ENCODE measurements at regions not wholly inside any gene's neighbourhood (a gene's known extent, or its start where the extent isn't known, plus 50 kb on each side); places are given as distances from the start of the nearest gene placed in this dataset.
"Not testable (repeated sequence)": the region's sequence is repeated elsewhere in the genome, so short reads cannot be mapped to it uniquely, and the experiment has no call there.

DNA sequence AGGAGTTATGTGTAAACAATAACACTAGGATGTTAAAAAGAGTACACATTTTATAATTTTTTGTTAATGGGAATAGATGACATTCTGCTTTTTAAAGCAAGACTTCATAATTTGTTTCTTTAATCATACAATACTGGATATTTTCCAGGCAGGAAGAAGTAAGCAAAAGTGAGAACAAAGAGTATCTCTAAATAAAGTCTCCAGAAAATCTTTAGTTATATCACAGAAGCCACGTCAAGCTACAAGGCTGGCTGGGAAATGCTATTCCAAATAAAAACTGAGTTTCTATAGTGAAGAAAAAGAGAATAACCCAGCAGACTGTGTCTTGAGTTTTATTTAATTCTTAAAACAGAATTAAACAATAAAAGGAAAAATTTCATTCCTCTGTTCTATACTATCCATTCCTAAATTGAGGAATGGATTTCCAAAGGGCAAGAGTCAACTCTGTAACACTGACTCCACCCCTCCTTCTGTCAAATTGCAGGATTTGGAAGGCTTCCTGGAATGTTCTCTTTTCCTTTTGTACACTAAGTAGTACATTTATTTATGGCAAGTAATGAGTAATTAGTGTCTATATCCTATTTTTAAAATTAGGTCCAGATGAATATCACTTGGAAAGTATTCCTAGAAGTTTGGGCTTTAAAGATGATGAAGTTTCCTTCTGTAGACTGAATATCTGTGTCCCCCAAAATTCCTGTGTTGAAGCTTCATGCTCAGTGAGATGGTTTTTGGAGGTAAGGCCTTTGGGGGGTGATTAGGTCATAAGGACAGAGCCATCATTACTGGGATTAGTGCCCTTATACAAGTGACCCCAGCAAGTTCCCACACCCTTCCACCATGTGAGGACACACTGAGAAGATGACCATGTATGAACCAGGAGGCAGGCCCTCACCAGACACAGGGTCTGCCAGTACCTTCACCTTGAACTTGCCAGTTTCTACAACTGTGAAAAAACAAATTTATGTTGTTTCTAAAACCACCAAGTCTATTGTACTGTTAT, 290.9 kb downstream of the CRPPA start:
- no peak for DNase-seq

DNA sequence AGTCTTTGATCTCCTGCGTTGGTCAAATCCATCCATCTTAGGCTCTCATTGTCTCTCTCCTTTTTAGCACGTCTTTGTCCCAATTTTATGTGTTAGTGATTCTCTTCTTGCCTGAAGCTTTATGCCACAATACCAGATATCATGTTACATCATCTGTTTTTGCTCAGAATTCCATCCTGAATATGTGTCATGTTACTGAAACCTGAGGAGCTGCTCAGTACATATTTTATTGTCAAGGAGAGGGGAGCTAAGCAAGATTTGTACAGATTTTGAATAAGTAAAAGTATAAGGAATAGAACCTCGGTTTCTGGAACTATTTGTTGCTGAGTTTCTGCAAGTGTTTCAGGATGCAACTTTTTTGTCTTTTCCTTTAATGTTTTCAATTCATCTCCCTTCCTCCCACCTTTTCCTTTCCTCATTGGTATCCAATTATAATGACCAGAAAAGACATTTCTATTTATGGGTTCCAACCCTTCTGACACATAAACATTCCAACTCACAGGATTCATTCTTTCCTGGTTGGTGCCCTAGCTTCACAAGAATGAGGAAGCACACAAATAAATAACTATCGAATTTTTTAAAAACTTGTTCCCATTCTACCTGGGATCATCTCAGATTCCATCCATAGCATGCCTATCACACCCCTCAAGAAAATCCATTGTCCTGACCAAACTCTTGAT, 291.8 kb downstream of the CRPPA start:
- no peak for DNase-seq

- DNase-seq, result no peak
Observed at GRCh38 chr7:16123117-16123770, 298.1 kb downstream of the CRPPA start.

- no peak for DNase-seq
Observed at GRCh38 chr7:16121876-16122390, 299.4 kb downstream of the CRPPA start.

- DNase-seq, result no peak
Observed at GRCh38 chr7:16115374-16115773, 306.0 kb downstream of the CRPPA start.

DNA sequence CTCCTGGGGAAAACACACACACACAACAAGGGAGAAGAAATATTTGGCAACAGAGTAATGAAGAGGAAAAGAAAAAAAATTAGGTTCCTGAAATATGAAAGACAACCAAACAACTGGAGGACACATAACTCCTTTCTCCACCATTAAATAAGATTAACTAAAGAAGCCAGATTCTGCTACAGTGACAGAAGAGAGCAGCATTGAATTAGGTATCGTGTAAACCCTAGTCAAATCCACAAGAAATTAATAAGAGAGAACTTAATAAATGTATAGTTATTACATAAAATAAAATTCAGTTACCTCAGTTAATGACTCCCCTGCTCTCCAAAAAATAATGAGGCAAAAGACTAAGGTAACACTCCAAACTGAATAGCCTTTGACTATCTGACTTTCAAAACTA, 306.7 kb downstream of the CRPPA start:
- DNase-seq, result no peak

DNA sequence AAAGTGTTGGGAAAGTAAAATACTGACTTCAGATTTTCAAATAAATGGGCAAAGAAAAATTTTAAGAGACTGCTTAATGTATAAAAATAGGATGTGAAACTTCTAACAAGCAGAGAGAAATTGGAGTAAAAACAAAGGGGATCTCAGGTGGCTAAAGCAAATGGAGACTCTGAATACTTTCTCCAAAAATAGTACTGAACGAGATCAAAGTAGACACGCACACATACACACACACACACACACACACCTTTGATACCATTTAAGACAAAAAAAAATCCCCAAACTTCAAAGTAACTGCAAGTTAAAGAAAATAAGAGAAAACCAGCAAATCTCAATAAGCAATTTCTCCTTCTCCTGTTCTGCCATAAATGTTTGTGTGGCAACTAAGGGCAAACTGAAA, 307.3 kb downstream of the CRPPA start:
- no peak for DNase-seq

DNA sequence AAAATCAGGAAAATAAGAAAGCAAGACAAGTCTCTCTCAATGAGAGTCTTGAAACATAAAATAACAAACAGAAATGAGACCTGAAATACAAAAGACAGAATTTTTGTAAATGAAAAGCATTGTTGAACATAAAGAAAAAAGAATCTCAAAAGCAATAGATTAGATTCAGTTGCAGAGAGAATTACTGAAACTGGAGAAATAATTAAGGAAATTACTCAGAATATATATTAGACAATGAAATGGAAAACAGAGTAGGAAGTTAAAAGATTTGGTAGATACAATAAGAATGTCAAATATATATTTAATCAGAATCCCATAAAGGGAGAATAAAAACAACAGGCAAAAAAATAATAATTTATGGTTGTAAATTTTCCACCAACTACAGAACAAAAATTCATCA, 308.3 kb downstream of the CRPPA start:
- no peak for DNase-seq

DNA sequence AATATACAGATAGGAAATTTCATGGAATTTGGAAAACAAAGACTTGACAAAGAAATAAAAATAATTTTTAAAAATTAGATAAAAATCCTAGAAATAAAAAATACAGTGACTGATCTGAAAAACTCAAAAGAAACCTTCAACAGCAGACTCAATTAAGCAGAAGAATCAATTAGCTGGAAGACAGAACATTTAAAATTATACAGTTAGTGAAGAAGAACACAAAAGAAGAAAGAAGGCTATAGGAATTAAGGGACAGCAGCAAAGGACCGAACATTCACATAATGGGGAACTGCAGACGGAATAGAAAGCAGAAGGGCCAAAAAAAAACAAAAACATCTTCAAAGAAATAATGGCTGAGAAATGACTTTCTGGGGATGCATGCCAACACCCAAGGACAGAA, 314.5 kb downstream of the CRPPA start:
- no peak for DNase-seq

DNA sequence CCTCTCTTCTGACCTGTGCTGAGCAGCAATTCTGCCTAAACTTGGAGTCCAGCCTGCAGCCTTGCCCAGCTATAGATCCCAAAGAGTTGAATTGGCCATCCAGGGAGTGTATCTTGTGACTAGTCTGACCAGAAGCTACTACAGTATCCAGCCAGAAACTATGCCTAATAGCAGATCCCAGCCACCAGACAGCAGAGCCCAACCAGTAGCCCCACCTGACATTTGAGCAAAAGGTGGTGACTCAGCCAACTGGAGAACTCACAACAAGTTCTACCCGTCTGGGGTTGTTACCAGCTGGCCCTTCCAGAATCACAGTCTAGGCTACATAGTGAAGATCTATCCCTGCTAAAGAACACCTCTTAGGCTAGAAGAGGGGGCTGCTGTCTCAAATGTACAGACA, 315.0 kb downstream of the CRPPA start:
- no peak for DNase-seq

GRCh38 chr7:16099302-16099849, 322.0 kb downstream of the CRPPA start:
- no peak for DNase-seq

- no peak for DNase-seq
Observed at GRCh38 chr7:16098585-16099179, 322.7 kb downstream of the CRPPA start.

GRCh38 chr7:16098058-16098457, 323.3 kb downstream of the CRPPA start:
- no peak for DNase-seq

- DNase-seq, result no peak
Observed at GRCh38 chr7:16095171-16095950, 326.0 kb downstream of the CRPPA start.

- DNase-seq, result no peak
Observed at GRCh38 chr7:16094651-16095050, 326.7 kb downstream of the CRPPA start.

DNA sequence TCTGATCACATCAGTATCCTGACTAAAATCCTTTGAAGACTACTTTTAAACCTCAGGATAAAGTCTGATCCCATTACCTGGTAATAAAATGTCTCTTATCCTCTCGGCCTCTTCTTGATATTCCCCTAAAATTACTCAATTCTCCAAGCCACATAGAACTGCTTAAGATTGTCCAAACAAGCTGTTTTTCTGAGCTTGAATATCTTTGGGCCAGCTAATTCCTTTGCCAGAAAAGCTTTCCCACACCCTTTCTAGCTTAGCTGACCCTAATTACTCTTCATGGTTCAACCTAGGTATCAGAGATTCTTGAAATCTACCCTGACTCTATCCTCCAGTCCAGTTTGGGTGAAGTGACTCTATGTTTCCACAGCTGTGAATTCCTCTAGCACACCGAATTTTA, 328.6 kb downstream of the CRPPA start:
- no peak for DNase-seq

- no peak for DNase-seq
Observed at GRCh38 chr7:16091701-16092310, 329.5 kb downstream of the CRPPA start.

GRCh38 chr7:16089801-16090200, 331.5 kb downstream of the CRPPA start:
- DNase-seq, result no peak

GRCh38 chr7:16089191-16089590, 332.1 kb downstream of the CRPPA start:
- DNase-seq, result no peak

DNA sequence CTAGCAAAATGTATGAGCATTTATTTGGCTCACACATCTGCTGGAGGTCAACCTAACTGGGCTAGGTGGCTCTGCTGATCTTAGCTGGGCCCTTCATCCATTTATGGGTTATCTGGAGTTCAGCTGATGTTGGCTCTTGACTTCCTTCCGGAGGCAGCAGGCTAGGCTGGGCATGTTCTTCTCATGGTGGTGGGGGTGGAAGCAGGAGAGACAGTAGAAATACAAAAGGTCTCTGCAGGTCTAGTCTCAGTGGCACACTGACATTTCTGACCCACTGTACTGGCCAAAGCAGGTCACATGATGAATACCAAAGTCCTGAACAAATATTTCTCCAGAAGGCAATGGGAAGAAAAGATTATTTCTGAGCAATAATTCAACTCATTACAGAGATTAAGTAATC, 334.6 kb downstream of the CRPPA start:
- no peak for DNase-seq

- not testable (repeated sequence) for DNase-seq
Observed at GRCh38 chr7:16085780-16086179, 335.6 kb downstream of the CRPPA start.

All from left hindlimb (tissue), 1 donor.